ENCODE measurements at regions not wholly inside any gene's neighbourhood (a gene's known extent, or its start where the extent isn't known, plus 50 kb on each side); places are given as distances from the start of the nearest gene placed in this dataset.

- no peak for TF ChIP-seq CTCF (IDR thresholded peaks at IDR 0.05)
- no peaks in the 10 kb centered on the region for H3K36me3 Mint-ChIP-seq (ENCODE audit: low read depth)
- no peak overlapping the region for H3K4me3 Mint-ChIP-seq (ENCODE audit: unreplicated experiment)
- DNase-seq (ENCODE audit: low spot score): no peak
- H3K4me1 Mint-ChIP-seq (ENCODE audit: low read depth): no peaks in the 10 kb centered on the region
- H3K27ac Mint-ChIP-seq (ENCODE audit: unreplicated experiment): no peak overlapping the region
- H3K9me3 Mint-ChIP-seq (ENCODE audit: low read depth): no peaks in the 10 kb centered on the region
- no peaks in the 10 kb centered on the region for H3K27me3 Mint-ChIP-seq (ENCODE audit: low read depth)
Observed at GRCh38 chr2:146506851-146507250, 1338.0 kb upstream of the ACVR2A start.

GRCh38 chr2:146503366-146503765 is 1341.5 kb upstream of the ACVR2A start:
- Mint-ChIP-seq H3K4me3 (ENCODE audit: unreplicated experiment) (no peak overlapping the region), H3K36me3 (ENCODE audit: low read depth) (no peaks in the 10 kb centered on the region), H3K4me1 (ENCODE audit: low read depth) (no peaks in the 10 kb centered on the region), H3K27me3 (ENCODE audit: low read depth) (no peaks in the 10 kb centered on the region), H3K27ac (ENCODE audit: unreplicated experiment) (no peak overlapping the region), H3K9me3 (ENCODE audit: low read depth) (no peaks in the 10 kb centered on the region)
- no peak for DNase-seq (ENCODE audit: low spot score)
- no peak for TF ChIP-seq CTCF (IDR thresholded peaks at IDR 0.05)

GRCh38 chr2:146496248-146496647 is 1348.6 kb upstream of the ACVR2A start:
- Mint-ChIP-seq H3K4me3 (ENCODE audit: unreplicated experiment) (no peak overlapping the region), H3K9me3 (ENCODE audit: low read depth) (peaks cover 7% of the 10 kb centered on the region), H3K27ac (ENCODE audit: unreplicated experiment) (no peak overlapping the region), H3K36me3 (ENCODE audit: low read depth) (no peaks in the 10 kb centered on the region), H3K4me1 (ENCODE audit: low read depth) (no peaks in the 10 kb centered on the region), H3K27me3 (ENCODE audit: low read depth) (no peaks in the 10 kb centered on the region)
- TF ChIP-seq CTCF (IDR thresholded peaks at IDR 0.05): no peak
- DNase-seq (ENCODE audit: low spot score): no peak

GRCh38 chr2:146489386-146489785 is 1355.4 kb upstream of the ACVR2A start:
- no peaks in the 10 kb centered on the region for H3K36me3 Mint-ChIP-seq (ENCODE audit: low read depth)
- peaks cover 3% of the 10 kb centered on the region for H3K9me3 Mint-ChIP-seq (ENCODE audit: low read depth)
- peaks cover 11% of the 10 kb centered on the region for H3K4me1 Mint-ChIP-seq (ENCODE audit: low read depth)
- no peak overlapping the region for H3K4me3 Mint-ChIP-seq (ENCODE audit: unreplicated experiment)
- no peak overlapping the region for H3K27ac Mint-ChIP-seq (ENCODE audit: unreplicated experiment)
- no peaks in the 10 kb centered on the region for H3K27me3 Mint-ChIP-seq (ENCODE audit: low read depth)
- TF ChIP-seq CTCF (IDR thresholded peaks at IDR 0.05): no peak
- no peak for DNase-seq (ENCODE audit: low spot score)

GRCh38 chr2:146481629-146482028 is 1363.2 kb upstream of the ACVR2A start:
- H3K4me1 Mint-ChIP-seq (ENCODE audit: low read depth): peaks cover 11% of the 10 kb centered on the region

More at GRCh38 chr2:146481629-146482028, 1363.2 kb upstream of the ACVR2A start:
- no peak for DNase-seq (ENCODE audit: low spot score)
- no peaks in the 10 kb centered on the region for H3K27me3 Mint-ChIP-seq (ENCODE audit: low read depth)
- no peak overlapping the region for H3K27ac Mint-ChIP-seq (ENCODE audit: unreplicated experiment)
- H3K36me3 Mint-ChIP-seq (ENCODE audit: low read depth): no peaks in the 10 kb centered on the region
- no peak overlapping the region for H3K4me3 Mint-ChIP-seq (ENCODE audit: unreplicated experiment)
- no peaks in the 10 kb centered on the region for H3K9me3 Mint-ChIP-seq (ENCODE audit: low read depth)
- no peak for TF ChIP-seq CTCF (IDR thresholded peaks at IDR 0.05)
